HL-60 (cell line): ENCODE measurements at regions not wholly inside any gene's neighbourhood (a gene's known extent, or its start where the extent isn't known, plus 50 kb on each side); places are given as distances from the start of the nearest gene placed in this dataset.

Source experiments
- DNase-seq, 2 experiments: peaks; one replicate each; pipeline ENCODE4 v3.0.0-alpha.2; 2010 to 2020; ENCODE audit warnings: low read depth in 1 of 2, low spot score in 1 of 2
- H3K27ac ChIP-seq: fragments of 250-450 bp; sonication (Bioruptor Pico); replicated peaks from 2 replicates; pipeline ENCODE4 v1.5.1; 2020; ENCODE audit warnings: mild to moderate bottlenecking, moderate library complexity
- H3K27me3 ChIP-seq: fragments of 250-450 bp; sonication (Bioruptor Pico); 2 replicates; pipeline ENCODE4 v1.5.1; 2021; ENCODE audit warnings: mild to moderate bottlenecking, moderate library complexity; ENCODE audit not compliant: insufficient read depth, poor library complexity, severe bottlenecking
- H3K4me3 ChIP-seq: replicated peaks from 2 replicates; pipeline ENCODE4 v1.5.1; 2011; ENCODE audit warnings: mild to moderate bottlenecking, control low read depth, low read length; ENCODE audit not compliant: insufficient read depth
- CTCF ChIP-seq: IDR thresholded peaks from one replicate; pipeline ENCODE4 v1.5.1; 2011; ENCODE audit warnings: low read length, control low read depth, inconsistent platforms; ENCODE audit not compliant: insufficient read depth
- GABPA ChIP-seq: IDR thresholded peaks from 2 replicates; pipeline ENCODE4 v1.6.1; 2012; ENCODE audit warnings: low read depth
- POLR2AphosphoS5 ChIP-seq: IDR thresholded peaks from 2 replicates; pipeline ENCODE4 v1.6.1; 2012; ENCODE audit warnings: low read depth
- REST ChIP-seq: IDR thresholded peaks from 2 replicates; pipeline ENCODE4 v1.6.1; 2012; ENCODE audit warnings: low read depth; ENCODE audit not compliant: insufficient replicate concordance
- SPI1 ChIP-seq: IDR thresholded peaks from 2 replicates; pipeline ENCODE4 v1.6.1; 2012; ENCODE audit warnings: low read depth, mild to moderate bottlenecking, borderline replicate concordance

DNA sequence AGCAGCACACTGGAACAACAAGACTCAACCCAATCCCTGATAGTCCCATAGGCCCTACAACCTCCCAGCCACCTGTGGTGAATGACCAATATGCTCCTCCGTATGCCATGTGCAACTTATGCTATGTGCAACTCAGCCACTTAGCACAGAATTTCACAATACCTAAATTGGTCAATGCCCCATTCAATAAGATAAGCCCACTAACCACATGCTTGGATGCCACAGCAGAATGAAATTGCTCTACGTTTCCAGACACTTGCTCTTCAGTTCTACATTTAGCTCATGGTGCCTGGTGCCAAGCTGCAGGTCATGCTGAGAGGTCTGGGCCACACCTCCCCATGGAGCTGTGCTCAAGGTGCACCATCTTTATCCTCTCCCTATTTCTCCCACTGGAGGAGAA lies 159.8 kb downstream of the EN1 start:
- TF ChIP-seq SPI1 (no peak), POLR2AphosphoS5 (no peak), CTCF (no peak), GABPA (no peak), REST (no peak)
- peak; percentile 1 to 3 for DNase-seq
- no peak overlapping the region for H3K4me3 ChIP-seq
- H3K27ac ChIP-seq: no peak overlapping the region
- no peaks in the 10 kb centered on the region for H3K27me3 ChIP-seq

- H3K27me3 ChIP-seq: no peaks in the 10 kb centered on the region
- H3K27ac ChIP-seq: no peak overlapping the region
- no peak for DNase-seq
- TF ChIP-seq CTCF (no peak), POLR2AphosphoS5 (no peak)
- H3K4me3 ChIP-seq: no peak overlapping the region
Measured at GRCh38 chr2:118687192-118687591, 160.3 kb downstream of the EN1 start.

- DNase-seq: no peak
- Histone ChIP-seq H3K4me3 (no peak overlapping the region), H3K27me3 (no peaks in the 10 kb centered on the region), H3K27ac (no peak overlapping the region)
- TF ChIP-seq REST (no peak), GABPA (no peak), SPI1 (no peak), POLR2AphosphoS5 (no peak), CTCF (no peak)
Measured at GRCh38 chr2:118686346-118686745, 161.1 kb downstream of the EN1 start.

DNA sequence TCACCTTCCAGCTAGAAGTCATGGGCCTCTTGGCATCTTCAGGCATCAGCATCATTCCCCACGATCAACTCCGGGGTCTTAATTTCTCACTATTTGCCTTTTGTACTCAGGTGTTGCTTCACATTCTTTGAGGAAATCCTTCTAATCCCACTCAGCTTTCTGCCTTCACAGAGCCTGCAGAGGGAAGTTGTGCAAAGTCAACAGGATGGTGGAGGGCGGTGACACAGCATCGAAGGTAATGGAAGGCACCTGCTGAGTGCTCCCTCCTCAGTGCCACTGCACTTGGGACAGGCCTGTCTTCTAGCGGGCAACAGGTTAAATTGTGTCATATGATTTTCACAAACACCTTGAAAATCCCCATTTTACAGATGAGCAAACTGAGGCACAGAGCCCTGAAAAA lies 164.0 kb downstream of the EN1 start:
- no peak for DNase-seq
- no peaks in the 10 kb centered on the region for H3K27me3 ChIP-seq
- H3K4me3 ChIP-seq: no peak overlapping the region
- no peak overlapping the region for H3K27ac ChIP-seq
- no peak for TF ChIP-seq GABPA
